ENCODE measurements at regions not wholly inside any gene's neighbourhood (a gene's known extent, or its start where the extent isn't known, plus 50 kb on each side); places are given as distances from the start of the nearest gene placed in this dataset.

DNA sequence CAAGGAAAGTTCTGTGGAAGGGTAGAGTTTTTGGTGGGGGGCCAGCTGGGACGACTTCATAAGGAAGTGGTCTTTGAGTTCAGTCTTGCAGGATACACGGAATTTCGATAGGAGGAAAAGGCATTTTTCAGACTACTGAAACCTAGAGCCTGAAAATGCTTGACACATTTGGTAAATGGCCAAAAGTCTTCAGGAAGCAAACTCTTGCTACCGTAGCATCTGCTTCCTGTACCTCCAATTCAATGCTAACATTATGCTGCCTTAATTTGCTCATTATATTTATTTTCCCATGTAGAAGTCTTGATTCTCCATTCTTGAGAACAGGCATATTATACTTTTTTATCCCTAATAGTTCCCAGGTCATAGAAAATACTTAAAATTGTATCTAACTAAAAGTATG is 129.3 kb upstream of the MED13 start:
- Mint-ChIP-seq H3K9me3 (ENCODE audit: insufficient read depth) (no peaks in the 10 kb centered on the region), H3K4me3 (no peak overlapping the region), H3K27ac (no peak overlapping the region), H3K4me1 (no peaks in the 10 kb centered on the region), H3K27me3 (peaks cover 16% of the 10 kb centered on the region)
- WGBS (ENCODE audit: insufficient coverage) = 17% methylated on average over 3 of the region's 4 CpGs
- Histone ChIP-seq H3K4me1 (ENCODE audit: control insufficient read depth in 2 of 2, insufficient read depth in 2 of 2, low read length in 2 of 2) (no peaks in the 10 kb centered on the region), H3K79me2 (ENCODE audit: control insufficient read depth, insufficient read depth, low read length) (no peaks in the 10 kb centered on the region), H3K4me3 (ENCODE audit: control extremely low read depth in 1 of 5, extremely low read depth in 1 of 5, insufficient read depth in 1 of 5, low read depth in 2 of 5, low read length in 4 of 5) (no peak overlapping the region), H3K27ac (ENCODE audit: low read length in 2 of 2) (no peak overlapping the region), H3K4me2 (replicated peaks; ENCODE audit: low read depth, low read length, poor library complexity, severe bottlenecking) (no peak overlapping the region), H4K20me1 (ENCODE audit: control insufficient read depth, insufficient read depth, low read length, poor library complexity, severe bottlenecking) (no peaks in the 10 kb centered on the region), H3K27me3 (replicated peaks in 1 of 4; ENCODE audit: control extremely low read depth in 1 of 4, control insufficient read depth in 3 of 4, insufficient read depth in 4 of 4, low read length in 3 of 4) (peaks cover 0 to 2% (median 0%) of the 10 kb centered on the region in 4 experiments), H3K36me3 (replicated peaks in 1 of 2; ENCODE audit: control extremely low read depth in 1 of 2, control insufficient read depth in 1 of 2, extremely low read depth in 1 of 2, insufficient read depth in 2 of 2, low read length in 1 of 2) (no peaks in the 10 kb centered on the region), H3K9me3 (ENCODE audit: control extremely low read depth in 1 of 3, control insufficient read depth in 2 of 3, insufficient read depth in 1 of 3, low read length in 2 of 3) (no peaks in the 10 kb centered on the region), H3K9ac (ENCODE audit: low read length) (no peak overlapping the region), H2AFZ (ENCODE audit: insufficient read depth, low read depth, low read length, poor library complexity, severe bottlenecking) (no peak overlapping the region)
- ATAC-seq (ENCODE audit: low read depth) (no peak), DNase-seq (no peak)
- intact Hi-C loops (cut with micrococcal nuclease) = no loop called here
- POLR2A ChIA-PET = no interaction called here
- TF ChIP-seq, protein P1, sequence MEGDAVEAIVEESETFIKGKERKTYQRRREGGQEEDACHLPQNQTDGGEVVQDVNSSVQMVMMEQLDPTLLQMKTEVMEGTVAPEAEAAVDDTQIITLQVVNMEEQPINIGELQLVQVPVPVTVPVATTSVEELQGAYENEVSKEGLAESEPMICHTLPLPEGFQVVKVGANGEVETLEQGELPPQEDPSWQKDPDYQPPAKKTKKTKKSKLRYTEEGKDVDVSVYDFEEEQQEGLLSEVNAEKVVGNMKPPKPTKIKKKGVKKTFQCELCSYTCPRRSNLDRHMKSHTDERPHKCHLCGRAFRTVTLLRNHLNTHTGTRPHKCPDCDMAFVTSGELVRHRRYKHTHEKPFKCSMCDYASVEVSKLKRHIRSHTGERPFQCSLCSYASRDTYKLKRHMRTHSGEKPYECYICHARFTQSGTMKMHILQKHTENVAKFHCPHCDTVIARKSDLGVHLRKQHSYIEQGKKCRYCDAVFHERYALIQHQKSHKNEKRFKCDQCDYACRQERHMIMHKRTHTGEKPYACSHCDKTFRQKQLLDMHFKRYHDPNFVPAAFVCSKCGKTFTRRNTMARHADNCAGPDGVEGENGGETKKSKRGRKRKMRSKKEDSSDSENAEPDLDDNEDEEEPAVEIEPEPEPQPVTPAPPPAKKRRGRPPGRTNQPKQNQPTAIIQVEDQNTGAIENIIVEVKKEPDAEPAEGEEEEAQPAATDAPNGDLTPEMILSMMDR (IDR thresholded peaks at IDR 0.05) = no peak
- TF ChIP-seq EZH2 (IDR thresholded peaks at IDR 0.05; ENCODE audit: borderline replicate concordance, insufficient read depth, low read depth, low read length, poor library complexity, severe bottlenecking) = no peak
- CTCF ChIA-PET = no interaction called here

DNA sequence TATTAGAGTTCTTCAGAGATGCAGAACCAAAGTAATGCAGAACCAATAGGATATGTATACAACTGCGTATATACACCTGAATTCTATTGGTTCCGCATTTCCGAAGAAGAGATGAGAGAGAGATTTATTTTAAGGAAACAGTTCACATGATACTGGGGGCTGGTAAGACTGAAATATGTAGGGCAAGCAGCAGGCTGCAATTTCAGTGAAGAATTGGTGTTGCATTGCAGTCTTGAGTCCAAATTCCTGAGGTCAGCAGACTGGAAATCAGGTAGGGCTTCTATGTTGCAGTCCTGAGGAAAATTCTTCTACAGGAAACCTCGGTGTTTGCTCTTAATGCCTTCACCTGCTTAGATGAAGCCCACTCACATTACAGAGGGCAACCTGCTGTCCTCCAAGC is 128.2 kb upstream of the MED13 start:
- no peaks in the 10 kb centered on the region for H3K4me1 ChIP-seq (ENCODE audit: control insufficient read depth in 2 of 2, insufficient read depth in 2 of 2, low read length in 2 of 2)
- ChIA-PET POLR2A (no interaction called here), CTCF (no interaction called here)
- H4K20me1 ChIP-seq (ENCODE audit: control insufficient read depth, insufficient read depth, low read length, poor library complexity, severe bottlenecking) = no peaks in the 10 kb centered on the region
- 97% methylated on average over 3 of the region's 4 CpGs for WGBS (ENCODE audit: insufficient coverage)
- no peak for ATAC-seq (ENCODE audit: low read depth)
- H3K4me2 ChIP-seq (replicated peaks; ENCODE audit: low read depth, low read length, poor library complexity, severe bottlenecking) = no peak overlapping the region
- peaks cover 0 to 2% (median 0%) of the 10 kb centered on the region in 4 experiments for H3K27me3 ChIP-seq (replicated peaks in 1 of 4; ENCODE audit: control extremely low read depth in 1 of 4, control insufficient read depth in 3 of 4, insufficient read depth in 4 of 4, low read length in 3 of 4)
- H3K27ac ChIP-seq (ENCODE audit: low read length in 2 of 2) = no peak overlapping the region
- no peak overlapping the region for H3K9ac ChIP-seq (ENCODE audit: low read length)
- H3K27me3 Mint-ChIP-seq = peaks cover 19% of the 10 kb centered on the region
- TF ChIP-seq, protein P1 (IDR thresholded peaks at IDR 0.05) = no peak
- TF ChIP-seq EZH2 (IDR thresholded peaks at IDR 0.05; ENCODE audit: borderline replicate concordance, insufficient read depth, low read depth, low read length, poor library complexity, severe bottlenecking) = no peak
- H2AFZ ChIP-seq (ENCODE audit: insufficient read depth, low read depth, low read length, poor library complexity, severe bottlenecking) = no peak overlapping the region
- H3K27ac Mint-ChIP-seq = no peak overlapping the region
- no peaks in the 10 kb centered on the region for H3K9me3 Mint-ChIP-seq (ENCODE audit: insufficient read depth)
- no peaks in the 10 kb centered on the region for H3K9me3 ChIP-seq (ENCODE audit: control extremely low read depth in 1 of 3, control insufficient read depth in 2 of 3, insufficient read depth in 1 of 3, low read length in 2 of 3)
- H3K4me3 ChIP-seq (ENCODE audit: control extremely low read depth in 1 of 5, extremely low read depth in 1 of 5, insufficient read depth in 1 of 5, low read depth in 2 of 5, low read length in 4 of 5) = no peak overlapping the region
- H3K79me2 ChIP-seq (ENCODE audit: control insufficient read depth, insufficient read depth, low read length) = no peaks in the 10 kb centered on the region
- no peaks in the 10 kb centered on the region for H3K36me3 ChIP-seq (replicated peaks in 1 of 2; ENCODE audit: control extremely low read depth in 1 of 2, control insufficient read depth in 1 of 2, extremely low read depth in 1 of 2, insufficient read depth in 2 of 2, low read length in 1 of 2)
- H3K4me1 Mint-ChIP-seq = no peaks in the 10 kb centered on the region
- DNase-seq = no peak
- intact Hi-C loops (cut with micrococcal nuclease) = no loop called here
- no peak overlapping the region for H3K4me3 Mint-ChIP-seq

All from B cell (primary cell).